GM20000 (cell line): ENCODE measurements at regions not wholly inside any gene's neighbourhood (a gene's known extent, or its start where the extent isn't known, plus 50 kb on each side); places are given as distances from the start of the nearest gene placed in this dataset.
"Not testable (repeated sequence)": the region's sequence is repeated elsewhere in the genome, so short reads cannot be mapped to it uniquely, and the experiment has no call there.

Experiments used
- DNase-seq: peaks from one replicate; pipeline ENCODE4 v3.0.0; 2012; ENCODE audit warnings: low spot score
- CTCF ChIP-seq: IDR thresholded peaks from 2 replicates; pipeline ENCODE4 v1.5.1; 2012; ENCODE audit warnings: mild to moderate bottlenecking, control low read depth; ENCODE audit errors: extremely low read depth, missing control alignments

DNA sequence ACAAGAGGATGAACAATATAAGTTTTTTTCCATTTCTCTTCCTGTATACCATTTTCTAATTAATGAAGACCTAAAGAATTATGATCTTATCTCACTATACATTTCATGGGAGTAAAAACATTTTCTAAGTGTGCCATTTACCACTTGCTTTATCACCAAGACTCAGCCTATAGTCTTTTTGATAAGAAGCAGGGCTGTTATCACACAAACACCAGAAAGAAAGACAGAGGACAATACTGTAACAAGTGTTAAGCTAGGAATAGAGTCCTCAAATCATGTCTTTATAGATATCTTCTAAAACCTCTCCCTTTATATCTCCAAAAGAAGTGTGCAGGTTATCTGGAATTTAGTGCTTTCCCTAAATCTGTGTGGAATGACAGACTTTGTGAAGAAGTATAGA is 119.7 kb downstream of the FAM174A start:
- no peak for DNase-seq
- no peak for TF ChIP-seq CTCF

DNA sequence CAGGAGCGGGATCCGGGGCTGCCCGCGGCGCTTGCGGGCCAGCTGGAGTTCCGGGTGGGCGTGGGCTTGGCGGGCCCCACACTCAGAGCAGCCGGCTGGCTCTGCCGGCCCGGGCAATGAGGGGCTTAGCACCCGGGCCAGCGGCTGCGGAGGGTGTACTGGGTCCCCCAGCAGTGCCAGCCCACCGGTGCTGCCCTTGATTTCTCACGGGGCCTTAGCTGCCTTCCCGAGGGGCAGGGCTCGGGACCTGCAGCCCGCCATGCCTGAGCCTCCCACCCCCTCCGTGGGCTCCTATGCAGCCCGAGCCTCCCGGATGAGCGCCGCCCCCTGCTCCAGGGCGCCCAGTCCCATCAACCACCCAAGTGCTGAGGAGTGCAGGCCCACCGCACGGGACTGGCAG is 121.6 kb downstream of the FAM174A start:
- not testable (repeated sequence) for DNase-seq

DNA sequence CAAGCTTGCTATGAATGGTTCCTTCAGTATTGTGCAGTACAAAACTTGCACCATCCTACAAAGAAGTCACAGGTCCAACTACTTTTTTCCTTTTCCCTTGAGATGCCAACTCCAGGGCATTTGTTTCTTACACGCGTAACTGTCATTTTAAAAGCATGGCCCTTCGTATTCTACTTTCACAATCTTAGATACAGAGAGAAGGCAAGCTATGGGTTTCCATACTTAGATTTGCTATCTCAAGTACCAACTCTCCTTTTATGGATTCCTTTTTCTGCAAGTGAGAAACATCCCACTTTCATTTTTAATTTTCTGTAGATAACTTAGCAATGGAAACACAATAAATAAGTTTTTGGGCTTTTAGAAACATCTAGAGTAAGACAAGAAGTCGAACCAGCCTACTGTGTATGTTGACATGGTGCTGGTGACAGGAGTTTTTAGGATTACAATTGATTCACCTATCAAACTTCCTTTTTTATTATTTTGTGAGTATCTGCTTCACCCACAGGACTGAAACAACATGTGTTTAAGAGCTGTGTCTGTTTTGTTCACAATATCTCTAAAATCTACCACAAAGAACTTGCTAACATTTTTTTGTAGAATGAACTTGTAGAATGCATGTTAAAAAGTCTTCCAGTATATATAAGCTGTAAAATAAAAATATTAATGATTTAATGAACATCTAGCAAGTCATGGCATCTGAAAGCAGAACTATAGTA is 124.1 kb downstream of the FAM174A start:
- no peak for TF ChIP-seq CTCF
- DNase-seq, result no peak

- DNase-seq, result no peak
- no peak for TF ChIP-seq CTCF
Observed at GRCh38 chr5:100664140-100664539, 129.0 kb downstream of the FAM174A start.

- no peak for TF ChIP-seq CTCF
- no peak for DNase-seq
Observed at GRCh38 chr5:100667161-100667630, 132.0 kb downstream of the FAM174A start.

DNA sequence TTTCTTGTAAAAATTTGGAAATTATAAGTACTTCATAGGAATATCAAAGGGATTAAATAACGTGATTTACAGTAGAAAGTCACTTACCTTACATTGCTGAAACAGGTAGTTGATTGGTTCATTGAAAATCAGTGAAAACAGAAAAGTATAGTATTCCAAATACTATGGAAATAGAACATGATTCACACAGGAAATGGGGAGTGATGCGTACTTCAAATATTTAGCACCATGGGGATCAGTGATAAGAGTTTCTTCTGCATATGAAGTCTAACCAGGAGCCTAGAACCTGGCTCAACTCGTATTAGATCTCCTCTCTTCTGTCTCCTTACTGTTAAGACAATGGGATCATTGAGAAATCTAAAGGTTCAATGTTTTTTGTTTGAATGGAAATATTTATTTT is 133.3 kb downstream of the FAM174A start:
- TF ChIP-seq CTCF, result no peak
- no peak for DNase-seq

DNA sequence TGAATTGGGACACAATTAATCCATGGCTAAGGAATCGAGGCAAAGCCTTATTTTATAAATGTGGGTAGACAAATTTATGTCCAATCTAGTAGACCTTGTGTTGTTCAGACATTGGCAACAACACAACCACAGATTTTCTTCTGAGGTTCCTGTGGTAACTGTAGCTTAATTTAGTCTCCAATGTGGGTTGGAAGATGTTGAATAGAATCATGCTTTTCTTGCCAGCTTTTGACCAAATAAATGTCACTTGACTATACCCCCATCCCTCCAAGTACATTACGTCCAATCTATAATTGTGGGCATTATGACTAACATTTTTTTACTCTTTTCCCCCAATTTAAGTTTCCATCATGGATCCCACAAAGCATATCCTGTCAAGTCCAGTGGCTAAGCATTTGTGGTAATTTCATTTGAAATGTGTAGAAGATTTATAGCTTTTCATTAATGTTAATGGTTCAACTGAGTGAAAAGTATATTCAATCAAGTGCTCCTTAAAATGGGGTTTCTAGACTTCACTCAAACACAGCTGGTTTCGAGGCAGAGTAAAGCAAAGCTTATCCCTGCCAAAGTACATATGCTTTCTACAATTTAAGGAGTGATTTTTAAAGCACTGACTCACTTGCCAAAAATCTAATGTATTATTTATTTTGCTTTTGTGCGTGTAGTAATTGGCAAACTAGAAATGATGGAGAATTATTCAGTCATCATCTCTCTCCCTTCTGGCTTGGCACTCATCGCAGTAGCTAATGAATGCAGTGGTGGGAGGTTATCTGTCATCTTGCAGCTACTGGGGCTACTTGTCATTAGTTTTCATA is 141.8 kb downstream of the FAM174A start:
- no peak for DNase-seq
- TF ChIP-seq CTCF, result no peak
